K562 (cell line): ENCODE measurements at regions not wholly inside any gene's neighbourhood (a gene's known extent, or its start where the extent isn't known, plus 50 kb on each side); places are given as distances from the start of the nearest gene placed in this dataset.
A peak's percentile ranks its signal among the peaks of the same experiment; 100 is the strongest.

Experiments used
- ATAC-seq: fragments of 200-7000 bp; cut with Tn5 transposase; 3 replicates; pipeline ENCODE4 v1.9.1; 2020; ENCODE audit warnings: moderate library complexity
- BruUV-seq: library from RNA; stranded (reverse); fragments of 400-500 nt; replicated peaks from 2 replicates; lab custom pipeline; 2021; lab: Mats Ljungman, UMichigan
- CTCF ChIA-PET: fragments of 300-600 bp; formaldehyde crosslinking; extraction: SDS; loops from one replicate; lab custom pipeline; 2021; ENCODE audit warnings: low intra/inter-chr PET ratio; lab: Yijun Ruan, JAX
- POLR2A ChIA-PET: fragments of 300-600, 350-650 bp; sonication (Branson Sonifier 250); formaldehyde crosslinking; extraction: SDS; loops from one replicate; lab custom pipeline; 2021; ENCODE audit warnings: antibody characterized with exemption, inconsistent platforms; lab: Yijun Ruan, JAX
- DNase-seq, 4 experiments: peaks; one replicate each; pipeline versions ENCODE4 v3.0.0 to v3.0.0-alpha.2; 2011 to 2018; ENCODE audit warnings: low spot score in 3 of 4, mixed read lengths in 3 of 4; ENCODE audit errors: extremely low read depth in 1 of 4
- FAIRE-seq: peaks from 2 replicates; lab custom pipeline; 2011; peaks lifted over from hg19 to GRCh38; lab: Jason Lieb, UNC
- H2AFZ ChIP-seq: 2 replicates; pipeline ENCODE4 v1.6.0; 2011; ENCODE audit warnings: low read depth, low read length, control low read depth, inconsistent platforms
- H3K27ac ChIP-seq: fragments of 200-600 bp; 3 replicates; pipeline ENCODE4 v1.8.0; 2011; ENCODE audit warnings: low read depth, mild to moderate bottlenecking, control low read depth, inconsistent platforms, low read length, moderate library complexity, mixed read lengths; ENCODE audit errors: extremely low read depth
- H3K27me3 ChIP-seq, 2 experiments: fragments of 300-600 bp in 1 of 2; 2 replicates in 1 of 2; 3 replicates in 1 of 2; pipeline versions ENCODE4 v1.6.0 to v1.8.0; 2011; ENCODE audit warnings: inconsistent platforms in 2 of 2, low read length in 2 of 2, mild to moderate bottlenecking in 1 of 2, mixed read lengths in 1 of 2, moderate library complexity in 1 of 2; ENCODE audit not compliant: control insufficient read depth in 2 of 2, insufficient read depth in 2 of 2
- H3K36me3 ChIP-seq: fragments of 300-600 bp; 3 replicates; pipeline ENCODE4 v1.8.0; 2011; ENCODE audit warnings: mild to moderate bottlenecking, low read length, inconsistent platforms; ENCODE audit not compliant: control insufficient read depth, insufficient read depth
- H3K4me1 ChIP-seq, 2 experiments: fragments of 200-600 bp in 1 of 2; replicated peaks in 1 of 2; 2 replicates in 1 of 2; 3 replicates in 1 of 2; pipeline versions ENCODE4 v1.5.1 to v1.8.0; 2011; ENCODE audit warnings: inconsistent platforms in 2 of 2, low read length in 2 of 2, mild to moderate bottlenecking in 1 of 2, mixed read lengths in 1 of 2, moderate library complexity in 1 of 2; ENCODE audit not compliant: control insufficient read depth in 2 of 2, insufficient read depth in 2 of 2
- H3K4me2 ChIP-seq: 2 replicates; pipeline ENCODE4 v1.6.1; 2011; ENCODE audit warnings: low read length, control low read depth, inconsistent platforms, mixed read lengths; ENCODE audit not compliant: insufficient read depth
- H3K4me3 ChIP-seq: fragments of 200-600 bp; sonication (generic), shearing (Covaris generic); 2 replicates; pipeline ENCODE4 v1.5.1; 2016; ENCODE audit warnings: control low read depth, inconsistent platforms
- H3K79me2 ChIP-seq: fragments of 200-600 bp; 3 replicates; pipeline ENCODE4 v1.8.0; 2011; ENCODE audit warnings: low read length, inconsistent platforms; ENCODE audit not compliant: control insufficient read depth, insufficient read depth
- H3K9ac ChIP-seq, 2 experiments: 2 replicates each; pipeline versions ENCODE4 v1.6.0 to v1.6.1; 2011; ENCODE audit warnings: low read depth in 2 of 2, low read length in 2 of 2, control low read depth in 1 of 2, inconsistent platforms in 1 of 2, mild to moderate bottlenecking in 1 of 2, mixed read lengths in 1 of 2; ENCODE audit not compliant: insufficient read depth in 1 of 2
- H3K9me1 ChIP-seq: one replicate; pipeline ENCODE4 v1.6.0; 2011; ENCODE audit warnings: inconsistent platforms, mild to moderate bottlenecking, low read length, moderate library complexity; ENCODE audit not compliant: control insufficient read depth, insufficient read depth
- H3K9me3 ChIP-seq: replicated peaks from 2 replicates; pipeline ENCODE4 v1.5.1; 2011; ENCODE audit warnings: low read depth, low read length, inconsistent platforms; ENCODE audit not compliant: control insufficient read depth, insufficient read depth
- H4K20me1 ChIP-seq: replicated peaks from 2 replicates; pipeline ENCODE4 v1.6.1; 2011; ENCODE audit warnings: low read length, inconsistent platforms, mixed read lengths; ENCODE audit not compliant: control insufficient read depth, insufficient read depth
- GATAD2A ChIP-seq: fragments of 450-650 bp; IDR thresholded peaks from 2 replicates; pipeline ENCODE4 v1.6.1; 2017
- HDGF ChIP-seq: fragments of 450-650 bp; IDR thresholded peaks from 2 replicates; pipeline ENCODE4 v1.6.1; 2016
- NUFIP1 ChIP-seq: fragments of 450-650 bp; IDR thresholded peaks from 2 replicates; pipeline ENCODE4 v1.6.1; 2018; ENCODE audit not compliant: partially characterized antibody
- PYGO2 ChIP-seq: fragments of 450-650 bp; IDR thresholded peaks from 2 replicates; pipeline ENCODE4 v1.6.1; 2016; ENCODE audit warnings: mild to moderate bottlenecking, missing genetic modification characterization, moderate library complexity, missing compliant biosample characterization
- XRCC3 ChIP-seq: fragments of 450-650 bp; IDR thresholded peaks from 2 replicates; pipeline ENCODE4 v1.6.1; 2017; ENCODE audit warnings: mild to moderate bottlenecking, moderate library complexity
- WGBS: fragments of 100-300 bp; shearing (Covaris generic); methylation state at CpG from one replicate; pipeline ENCODE4 v1.1.6; 2016; ENCODE audit warnings: low coverage, mixed read lengths; ENCODE audit not compliant: insufficient coverage; ENCODE audit errors: missing lambda C conversion rate; 5-methylcytosine and 5-hydroxymethylcytosine counted together
- in situ Hi-C: fragments of 300-500 bp; cut with MboI; formaldehyde crosslinking; loops from 4 replicates; pipeline ENCODE4 v1.15.0; 2018; ENCODE audit warnings: inconsistent platforms, mixed read lengths
- intact Hi-C: fragments of 100-400 bp; cut with micrococcal nuclease; formaldehyde crosslinking; loops from 2 replicates; pipeline ENCODE4 v1.14.2; 2022
- TF ChIP-seq, protein P1 (sequence below): fragments of 450-650 bp; IDR thresholded peaks from 2 replicates; pipeline ENCODE4 v1.6.1; 2016; ENCODE audit warnings: mild to moderate bottlenecking, moderate library complexity
- TF ChIP-seq, protein P2 (sequence below): sonication (generic); formaldehyde crosslinking; IDR thresholded peaks from 2 replicates; pipeline ENCODE4 v1.8.1; 2023; ENCODE audit warnings: mild to moderate bottlenecking, missing genetic modification reagents

DNA sequence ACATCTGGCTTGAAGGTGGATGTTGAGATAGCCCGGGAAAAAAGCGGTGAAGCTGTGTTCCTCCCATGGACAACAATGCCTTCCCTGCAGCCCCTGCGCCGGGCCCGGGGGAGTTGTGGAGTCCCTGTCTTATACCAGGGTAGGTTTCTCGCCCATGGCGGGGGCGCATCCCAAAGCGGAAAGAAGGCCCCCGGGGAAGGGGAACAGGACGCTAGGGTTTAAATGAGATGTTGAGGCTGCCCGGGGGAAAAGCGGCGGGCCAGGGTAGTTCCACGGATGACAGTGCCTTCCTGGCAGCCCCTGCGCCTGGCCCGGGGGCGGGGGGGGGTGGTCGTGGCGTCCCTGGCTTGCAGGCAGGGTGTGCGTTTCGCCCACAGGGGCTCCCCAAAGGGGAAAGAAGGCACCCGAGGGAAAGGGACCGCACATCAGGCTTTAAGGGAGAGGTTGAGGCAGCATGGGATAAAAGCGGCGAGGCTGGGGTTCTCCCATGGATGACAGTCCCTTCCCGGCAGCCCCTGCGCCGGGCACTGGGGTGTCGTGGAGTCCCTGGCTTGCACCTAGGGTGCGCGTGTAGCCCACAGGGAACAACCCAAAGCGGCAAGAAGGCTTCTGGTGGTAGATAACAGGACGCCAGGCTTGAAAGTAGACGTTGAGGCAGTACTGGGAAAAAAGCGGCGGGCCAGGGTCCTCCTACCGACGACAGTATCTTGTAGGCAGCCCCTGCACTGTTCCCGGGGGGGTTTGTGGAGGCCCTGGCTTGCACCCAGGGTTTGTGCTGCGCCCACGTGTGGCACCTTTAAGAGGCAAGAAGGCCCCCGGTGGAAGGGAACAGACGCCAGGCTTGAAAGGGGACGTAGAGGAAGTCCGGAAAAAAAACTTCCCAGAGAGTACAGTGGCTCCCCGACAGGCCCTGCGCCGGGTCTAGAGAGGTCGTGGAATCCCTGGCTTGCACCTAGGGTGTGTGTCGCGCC, 160.8 kb upstream of the ALG10B start:
- H2AFZ ChIP-seq, result peak overlapping the region; percentile 51; the same call in 1 of the 2 replicates
- CTCF ChIA-PET, result no interaction called here
- H4K20me1 ChIP-seq, result no peaks in the 10 kb centered on the region; the same call in 1 of the 2 replicates
- peaks cover 0 to 26% of the 10 kb centered on the region in 2 experiments; a peak in 2 of 5 replicates for H3K4me1 ChIP-seq
- H3K9me3 ChIP-seq, result no peaks in the 10 kb centered on the region
- ATAC-seq (no peak), DNase-seq (no peak), FAIRE-seq (no peak)
- WGBS, result 2% methylated on average over 34 of the region's 52 CpGs
- H3K27me3 ChIP-seq, result peaks cover 11 to 75% of the 10 kb centered on the region in 2 experiments; a peak in 3 of 5 replicates
- H3K27ac ChIP-seq, result no peak overlapping the region
- H3K79me2 ChIP-seq, result no peaks in the 10 kb centered on the region
- peak overlapping the region; percentile 11; the same call in 1 of the 2 replicates for H3K4me3 ChIP-seq
- intact Hi-C loops (loop anchor here (5.0 kb wide), 1 partner anchor 1121 kb away; no protein-coding TSS in a partner anchor), in situ Hi-C loops (no loop called here)
- no peaks in the 10 kb centered on the region for H3K9me1 ChIP-seq
- BruUV-seq, result no TSS peak
- POLR2A ChIA-PET, result no interaction called here
- H3K4me2 ChIP-seq, result no peak overlapping the region
- no peak overlapping the region for H3K9ac ChIP-seq
- no peaks in the 10 kb centered on the region for H3K36me3 ChIP-seq
- TF ChIP-seq XRCC3 (no peak), NUFIP1 (no peak), GATAD2A (no peak), PYGO2 (tag) (no peak), HDGF (no peak)
- TF ChIP-seq, protein P1, sequence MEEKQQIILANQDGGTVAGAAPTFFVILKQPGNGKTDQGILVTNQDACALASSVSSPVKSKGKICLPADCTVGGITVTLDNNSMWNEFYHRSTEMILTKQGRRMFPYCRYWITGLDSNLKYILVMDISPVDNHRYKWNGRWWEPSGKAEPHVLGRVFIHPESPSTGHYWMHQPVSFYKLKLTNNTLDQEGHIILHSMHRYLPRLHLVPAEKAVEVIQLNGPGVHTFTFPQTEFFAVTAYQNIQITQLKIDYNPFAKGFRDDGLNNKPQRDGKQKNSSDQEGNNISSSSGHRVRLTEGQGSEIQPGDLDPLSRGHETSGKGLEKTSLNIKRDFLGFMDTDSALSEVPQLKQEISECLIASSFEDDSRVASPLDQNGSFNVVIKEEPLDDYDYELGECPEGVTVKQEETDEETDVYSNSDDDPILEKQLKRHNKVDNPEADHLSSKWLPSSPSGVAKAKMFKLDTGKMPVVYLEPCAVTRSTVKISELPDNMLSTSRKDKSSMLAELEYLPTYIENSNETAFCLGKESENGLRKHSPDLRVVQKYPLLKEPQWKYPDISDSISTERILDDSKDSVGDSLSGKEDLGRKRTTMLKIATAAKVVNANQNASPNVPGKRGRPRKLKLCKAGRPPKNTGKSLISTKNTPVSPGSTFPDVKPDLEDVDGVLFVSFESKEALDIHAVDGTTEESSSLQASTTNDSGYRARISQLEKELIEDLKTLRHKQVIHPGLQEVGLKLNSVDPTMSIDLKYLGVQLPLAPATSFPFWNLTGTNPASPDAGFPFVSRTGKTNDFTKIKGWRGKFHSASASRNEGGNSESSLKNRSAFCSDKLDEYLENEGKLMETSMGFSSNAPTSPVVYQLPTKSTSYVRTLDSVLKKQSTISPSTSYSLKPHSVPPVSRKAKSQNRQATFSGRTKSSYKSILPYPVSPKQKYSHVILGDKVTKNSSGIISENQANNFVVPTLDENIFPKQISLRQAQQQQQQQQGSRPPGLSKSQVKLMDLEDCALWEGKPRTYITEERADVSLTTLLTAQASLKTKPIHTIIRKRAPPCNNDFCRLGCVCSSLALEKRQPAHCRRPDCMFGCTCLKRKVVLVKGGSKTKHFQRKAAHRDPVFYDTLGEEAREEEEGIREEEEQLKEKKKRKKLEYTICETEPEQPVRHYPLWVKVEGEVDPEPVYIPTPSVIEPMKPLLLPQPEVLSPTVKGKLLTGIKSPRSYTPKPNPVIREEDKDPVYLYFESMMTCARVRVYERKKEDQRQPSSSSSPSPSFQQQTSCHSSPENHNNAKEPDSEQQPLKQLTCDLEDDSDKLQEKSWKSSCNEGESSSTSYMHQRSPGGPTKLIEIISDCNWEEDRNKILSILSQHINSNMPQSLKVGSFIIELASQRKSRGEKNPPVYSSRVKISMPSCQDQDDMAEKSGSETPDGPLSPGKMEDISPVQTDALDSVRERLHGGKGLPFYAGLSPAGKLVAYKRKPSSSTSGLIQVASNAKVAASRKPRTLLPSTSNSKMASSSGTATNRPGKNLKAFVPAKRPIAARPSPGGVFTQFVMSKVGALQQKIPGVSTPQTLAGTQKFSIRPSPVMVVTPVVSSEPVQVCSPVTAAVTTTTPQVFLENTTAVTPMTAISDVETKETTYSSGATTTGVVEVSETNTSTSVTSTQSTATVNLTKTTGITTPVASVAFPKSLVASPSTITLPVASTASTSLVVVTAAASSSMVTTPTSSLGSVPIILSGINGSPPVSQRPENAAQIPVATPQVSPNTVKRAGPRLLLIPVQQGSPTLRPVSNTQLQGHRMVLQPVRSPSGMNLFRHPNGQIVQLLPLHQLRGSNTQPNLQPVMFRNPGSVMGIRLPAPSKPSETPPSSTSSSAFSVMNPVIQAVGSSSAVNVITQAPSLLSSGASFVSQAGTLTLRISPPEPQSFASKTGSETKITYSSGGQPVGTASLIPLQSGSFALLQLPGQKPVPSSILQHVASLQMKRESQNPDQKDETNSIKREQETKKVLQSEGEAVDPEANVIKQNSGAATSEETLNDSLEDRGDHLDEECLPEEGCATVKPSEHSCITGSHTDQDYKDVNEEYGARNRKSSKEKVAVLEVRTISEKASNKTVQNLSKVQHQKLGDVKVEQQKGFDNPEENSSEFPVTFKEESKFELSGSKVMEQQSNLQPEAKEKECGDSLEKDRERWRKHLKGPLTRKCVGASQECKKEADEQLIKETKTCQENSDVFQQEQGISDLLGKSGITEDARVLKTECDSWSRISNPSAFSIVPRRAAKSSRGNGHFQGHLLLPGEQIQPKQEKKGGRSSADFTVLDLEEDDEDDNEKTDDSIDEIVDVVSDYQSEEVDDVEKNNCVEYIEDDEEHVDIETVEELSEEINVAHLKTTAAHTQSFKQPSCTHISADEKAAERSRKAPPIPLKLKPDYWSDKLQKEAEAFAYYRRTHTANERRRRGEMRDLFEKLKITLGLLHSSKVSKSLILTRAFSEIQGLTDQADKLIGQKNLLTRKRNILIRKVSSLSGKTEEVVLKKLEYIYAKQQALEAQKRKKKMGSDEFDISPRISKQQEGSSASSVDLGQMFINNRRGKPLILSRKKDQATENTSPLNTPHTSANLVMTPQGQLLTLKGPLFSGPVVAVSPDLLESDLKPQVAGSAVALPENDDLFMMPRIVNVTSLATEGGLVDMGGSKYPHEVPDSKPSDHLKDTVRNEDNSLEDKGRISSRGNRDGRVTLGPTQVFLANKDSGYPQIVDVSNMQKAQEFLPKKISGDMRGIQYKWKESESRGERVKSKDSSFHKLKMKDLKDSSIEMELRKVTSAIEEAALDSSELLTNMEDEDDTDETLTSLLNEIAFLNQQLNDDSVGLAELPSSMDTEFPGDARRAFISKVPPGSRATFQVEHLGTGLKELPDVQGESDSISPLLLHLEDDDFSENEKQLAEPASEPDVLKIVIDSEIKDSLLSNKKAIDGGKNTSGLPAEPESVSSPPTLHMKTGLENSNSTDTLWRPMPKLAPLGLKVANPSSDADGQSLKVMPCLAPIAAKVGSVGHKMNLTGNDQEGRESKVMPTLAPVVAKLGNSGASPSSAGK, result no peak
- TF ChIP-seq, protein P2, sequence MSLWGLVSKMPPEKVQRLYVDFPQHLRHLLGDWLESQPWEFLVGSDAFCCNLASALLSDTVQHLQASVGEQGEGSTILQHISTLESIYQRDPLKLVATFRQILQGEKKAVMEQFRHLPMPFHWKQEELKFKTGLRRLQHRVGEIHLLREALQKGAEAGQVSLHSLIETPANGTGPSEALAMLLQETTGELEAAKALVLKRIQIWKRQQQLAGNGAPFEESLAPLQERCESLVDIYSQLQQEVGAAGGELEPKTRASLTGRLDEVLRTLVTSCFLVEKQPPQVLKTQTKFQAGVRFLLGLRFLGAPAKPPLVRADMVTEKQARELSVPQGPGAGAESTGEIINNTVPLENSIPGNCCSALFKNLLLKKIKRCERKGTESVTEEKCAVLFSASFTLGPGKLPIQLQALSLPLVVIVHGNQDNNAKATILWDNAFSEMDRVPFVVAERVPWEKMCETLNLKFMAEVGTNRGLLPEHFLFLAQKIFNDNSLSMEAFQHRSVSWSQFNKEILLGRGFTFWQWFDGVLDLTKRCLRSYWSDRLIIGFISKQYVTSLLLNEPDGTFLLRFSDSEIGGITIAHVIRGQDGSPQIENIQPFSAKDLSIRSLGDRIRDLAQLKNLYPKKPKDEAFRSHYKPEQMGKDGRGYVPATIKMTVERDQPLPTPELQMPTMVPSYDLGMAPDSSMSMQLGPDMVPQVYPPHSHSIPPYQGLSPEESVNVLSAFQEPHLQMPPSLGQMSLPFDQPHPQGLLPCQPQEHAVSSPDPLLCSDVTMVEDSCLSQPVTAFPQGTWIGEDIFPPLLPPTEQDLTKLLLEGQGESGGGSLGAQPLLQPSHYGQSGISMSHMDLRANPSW (CRISPR knock-in tag), result no peak
